ENCODE measurements at regions not wholly inside any gene's neighbourhood (a gene's known extent, or its start where the extent isn't known, plus 50 kb on each side); places are given as distances from the start of the nearest gene placed in this dataset.

DNA sequence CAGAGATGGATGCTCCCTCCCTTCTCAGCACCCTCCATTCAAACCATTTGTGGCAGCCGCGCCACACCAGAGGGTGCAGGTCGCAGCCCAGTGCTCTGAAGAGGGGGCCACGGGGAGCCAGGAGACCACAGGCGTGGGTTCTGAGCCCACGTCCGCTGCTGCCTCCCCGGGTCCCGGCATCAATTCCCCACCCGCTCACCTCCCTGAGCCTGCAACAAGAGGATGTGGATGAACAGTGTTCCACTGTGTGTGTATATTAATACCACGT, 120.1 kb upstream of the VSTM2B start:
- 82% methylated on average over 11 of the region's 11 CpGs; no CpG with 5 or more reads in 1 of the 2 donors for WGBS, 2 donors (ENCODE audit: low coverage in 1 of 2)
- H3K27me3 ChIP-seq = no peaks in the 10 kb centered on the region
- H3K9me3 ChIP-seq = no peaks in the 10 kb centered on the region
- DNase-seq = no peak
- no peak overlapping the region for H3K4me3 ChIP-seq
- peaks cover 0 to 9% (median 3%) of the 10 kb centered on the region in 4 donors for H3K4me1 ChIP-seq
- TF ChIP-seq POLR2AphosphoS5 (IDR thresholded peaks at IDR 0.05) (no peak), EP300 (IDR thresholded peaks at IDR 0.05; ENCODE audit: low read depth) (no peak), POLR2A (IDR thresholded peaks at IDR 0.05) (no peak)
- TF ChIP-seq, protein P1, sequence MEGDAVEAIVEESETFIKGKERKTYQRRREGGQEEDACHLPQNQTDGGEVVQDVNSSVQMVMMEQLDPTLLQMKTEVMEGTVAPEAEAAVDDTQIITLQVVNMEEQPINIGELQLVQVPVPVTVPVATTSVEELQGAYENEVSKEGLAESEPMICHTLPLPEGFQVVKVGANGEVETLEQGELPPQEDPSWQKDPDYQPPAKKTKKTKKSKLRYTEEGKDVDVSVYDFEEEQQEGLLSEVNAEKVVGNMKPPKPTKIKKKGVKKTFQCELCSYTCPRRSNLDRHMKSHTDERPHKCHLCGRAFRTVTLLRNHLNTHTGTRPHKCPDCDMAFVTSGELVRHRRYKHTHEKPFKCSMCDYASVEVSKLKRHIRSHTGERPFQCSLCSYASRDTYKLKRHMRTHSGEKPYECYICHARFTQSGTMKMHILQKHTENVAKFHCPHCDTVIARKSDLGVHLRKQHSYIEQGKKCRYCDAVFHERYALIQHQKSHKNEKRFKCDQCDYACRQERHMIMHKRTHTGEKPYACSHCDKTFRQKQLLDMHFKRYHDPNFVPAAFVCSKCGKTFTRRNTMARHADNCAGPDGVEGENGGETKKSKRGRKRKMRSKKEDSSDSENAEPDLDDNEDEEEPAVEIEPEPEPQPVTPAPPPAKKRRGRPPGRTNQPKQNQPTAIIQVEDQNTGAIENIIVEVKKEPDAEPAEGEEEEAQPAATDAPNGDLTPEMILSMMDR (IDR thresholded peaks at IDR 0.05) = no peak
- in situ Hi-C loops (cut with MboI; ENCODE audit: low pct_ligation_motif_present in 1 of 4, low pct_unique_long_range_greater_than_20kb in 1 of 4, low sequenced_read_pairs in 3 of 4) (no loop called here), intact Hi-C loops (cut with DNase I; ENCODE audit: low total_unique reads) (no loop called here)
- peak overlapping the region in 1 of 4 donors; percentile 13 for H3K27ac ChIP-seq
- H3K36me3 ChIP-seq = no peaks in the 10 kb centered on the region

DNA sequence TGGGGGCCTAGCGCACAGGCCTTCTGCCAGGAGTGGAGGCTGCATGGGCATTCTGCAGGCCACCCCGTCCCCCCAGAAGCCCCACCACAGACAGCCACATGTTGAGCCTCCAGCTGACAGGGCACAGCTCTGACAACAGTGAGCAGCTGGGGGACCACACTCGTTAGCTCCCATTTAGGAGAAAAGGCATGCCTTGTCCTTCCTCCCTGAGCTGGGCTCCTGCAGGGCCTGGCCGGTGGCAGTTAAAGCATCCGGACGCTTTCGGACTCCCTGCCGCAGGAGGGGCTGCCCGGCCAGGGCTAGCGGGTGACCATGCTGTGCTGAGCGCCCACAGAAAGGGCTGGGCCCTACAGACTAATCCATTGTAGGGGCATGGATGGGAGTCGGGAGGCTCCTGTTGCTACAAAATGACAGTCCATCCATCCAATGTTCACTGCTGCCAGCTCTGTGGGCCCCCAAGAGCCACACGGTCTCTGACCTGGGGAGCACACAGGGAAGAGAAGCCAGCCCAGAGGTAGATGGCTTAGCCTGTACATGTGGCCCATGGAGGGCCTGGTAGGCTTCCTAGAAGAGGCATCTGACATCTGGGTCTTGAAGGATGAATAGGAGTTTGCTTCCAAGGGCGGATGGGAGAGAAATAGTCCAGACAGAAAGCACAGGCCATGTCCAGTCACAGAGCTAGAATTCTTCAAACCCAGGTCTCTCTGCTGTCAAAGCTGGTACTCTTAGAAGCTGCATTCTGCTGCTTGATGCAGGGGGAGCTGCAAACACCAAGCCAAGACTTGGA, 116.5 kb upstream of the VSTM2B start:
- 44 to 87% methylated on average over 1 to 11 of the region's 14 CpGs for WGBS, 2 donors (ENCODE audit: low coverage in 1 of 2)
- no peaks in the 10 kb centered on the region for H3K9me3 ChIP-seq
- DNase-seq = no peak

DNA sequence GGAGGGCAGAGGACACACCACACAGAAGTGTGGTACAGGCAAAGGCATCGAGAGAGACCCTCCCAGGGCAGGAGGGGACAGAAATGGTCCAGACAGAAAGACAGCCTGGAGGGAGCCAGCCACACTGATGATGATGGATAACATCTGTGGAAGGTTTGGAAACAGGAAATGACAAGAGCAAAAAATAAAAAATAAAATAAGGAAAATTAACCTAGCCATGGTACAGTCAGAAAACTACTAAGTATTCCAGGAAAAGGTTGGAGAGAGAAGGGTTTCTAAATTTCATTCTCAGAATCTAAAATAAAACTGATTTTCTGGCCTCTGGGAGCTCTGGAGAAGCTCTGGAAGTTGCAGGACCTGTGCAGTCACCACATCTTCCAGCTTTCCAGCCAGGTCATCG, 115.2 kb upstream of the VSTM2B start:
- no peaks in the 10 kb centered on the region for H3K4me1 ChIP-seq
- no peak overlapping the region for H3K27ac ChIP-seq
- in situ Hi-C loops (cut with MboI; ENCODE audit: low pct_ligation_motif_present in 1 of 4, low pct_unique_long_range_greater_than_20kb in 1 of 4, low sequenced_read_pairs in 3 of 4) = no loop called here
- TF ChIP-seq, protein P1 (IDR thresholded peaks at IDR 0.05) = no peak
- TF ChIP-seq POLR2AphosphoS5 (IDR thresholded peaks at IDR 0.05) (no peak), POLR2A (IDR thresholded peaks at IDR 0.05) (no peak), EP300 (IDR thresholded peaks at IDR 0.05; ENCODE audit: low read depth) (no peak)
- WGBS, 2 donors (ENCODE audit: low coverage in 1 of 2) = 64 to 73% methylated on average over 2 of the region's 2 CpGs
- intact Hi-C loops (cut with DNase I; ENCODE audit: low total_unique reads) = no loop called here
- H3K27me3 ChIP-seq = no peaks in the 10 kb centered on the region
- H3K4me3 ChIP-seq = no peak overlapping the region
- H3K9me3 ChIP-seq = no peaks in the 10 kb centered on the region
- no peak for DNase-seq
- H3K36me3 ChIP-seq = no peaks in the 10 kb centered on the region

More for the DNA sequence above, 116.5 kb upstream of the VSTM2B start:
- H3K4me1 ChIP-seq = peaks cover 0 to 9% (median 3%) of the 10 kb centered on the region in 4 donors
- intact Hi-C loops (cut with DNase I; ENCODE audit: low total_unique reads) (no loop called here), in situ Hi-C loops (cut with MboI; ENCODE audit: low pct_ligation_motif_present in 1 of 4, low pct_unique_long_range_greater_than_20kb in 1 of 4, low sequenced_read_pairs in 3 of 4) (no loop called here)
- H3K36me3 ChIP-seq = no peaks in the 10 kb centered on the region
- H3K4me3 ChIP-seq = no peak overlapping the region
- TF ChIP-seq POLR2AphosphoS5 (IDR thresholded peaks at IDR 0.05) (no peak), EP300 (IDR thresholded peaks at IDR 0.05; ENCODE audit: low read depth) (no peak)
- TF ChIP-seq, protein P1 (IDR thresholded peaks at IDR 0.05) = no peak
- H3K27me3 ChIP-seq = no peaks in the 10 kb centered on the region
- no peak overlapping the region for H3K27ac ChIP-seq

DNA sequence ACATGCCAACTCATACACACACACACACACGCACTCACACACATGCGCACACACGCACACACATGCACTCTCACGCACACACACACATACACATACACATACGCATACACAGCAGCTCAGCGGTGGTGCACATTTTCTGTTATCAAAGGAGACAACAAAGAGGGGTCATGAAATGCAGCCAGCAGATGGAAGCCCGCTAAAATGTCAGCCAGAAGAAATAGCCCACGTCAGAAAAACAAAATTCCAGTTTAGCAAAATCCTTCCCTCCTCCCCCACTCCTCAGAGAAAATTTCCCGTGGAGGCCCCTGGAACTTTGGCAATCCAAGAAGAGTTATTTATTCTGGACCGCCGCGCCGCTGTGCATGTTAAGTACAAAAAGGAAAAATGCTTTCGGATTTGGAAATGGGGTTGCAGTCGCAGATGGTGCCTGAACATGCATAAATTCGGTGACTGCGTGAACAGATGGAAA, 114.6 kb upstream of the VSTM2B start:
- in situ Hi-C loops (cut with MboI; ENCODE audit: low pct_ligation_motif_present in 1 of 4, low pct_unique_long_range_greater_than_20kb in 1 of 4, low sequenced_read_pairs in 3 of 4) = no loop called here
- TF ChIP-seq EP300 (IDR thresholded peaks at IDR 0.05; ENCODE audit: low read depth) (no peak), POLR2AphosphoS5 (IDR thresholded peaks at IDR 0.05) (no peak), POLR2A (IDR thresholded peaks at IDR 0.05) (no peak)
- TF ChIP-seq, protein P1 (IDR thresholded peaks at IDR 0.05) = no peak
- no peak overlapping the region for H3K27ac ChIP-seq

More for the DNA sequence above, 114.6 kb upstream of the VSTM2B start:
- no peaks in the 10 kb centered on the region for H3K27me3 ChIP-seq
- intact Hi-C loops (cut with DNase I; ENCODE audit: low total_unique reads) = no loop called here
- no peak overlapping the region for H3K4me3 ChIP-seq
- WGBS, 2 donors (ENCODE audit: low coverage in 1 of 2) = 66 to 67% methylated on average over 7 to 17 of the region's 17 CpGs
- H3K9me3 ChIP-seq = no peaks in the 10 kb centered on the region
- H3K36me3 ChIP-seq = no peaks in the 10 kb centered on the region
- no peaks in the 10 kb centered on the region for H3K4me1 ChIP-seq
- no peak for DNase-seq
